GM19023 (cell line): ENCODE measurements at regions not wholly inside any gene's neighbourhood (a gene's known extent, or its start where the extent isn't known, plus 50 kb on each side); places are given as distances from the start of the nearest gene placed in this dataset.

ENCODE experiments used
- ATAC-seq: cut with Tn5 transposase; IDR thresholded peaks from one replicate; pipeline ENCODE4 v1.9.1; 2021; ENCODE audit warnings: mild to moderate bottlenecking, moderate library complexity; ENCODE audit not compliant: unreplicated experiment

DNA sequence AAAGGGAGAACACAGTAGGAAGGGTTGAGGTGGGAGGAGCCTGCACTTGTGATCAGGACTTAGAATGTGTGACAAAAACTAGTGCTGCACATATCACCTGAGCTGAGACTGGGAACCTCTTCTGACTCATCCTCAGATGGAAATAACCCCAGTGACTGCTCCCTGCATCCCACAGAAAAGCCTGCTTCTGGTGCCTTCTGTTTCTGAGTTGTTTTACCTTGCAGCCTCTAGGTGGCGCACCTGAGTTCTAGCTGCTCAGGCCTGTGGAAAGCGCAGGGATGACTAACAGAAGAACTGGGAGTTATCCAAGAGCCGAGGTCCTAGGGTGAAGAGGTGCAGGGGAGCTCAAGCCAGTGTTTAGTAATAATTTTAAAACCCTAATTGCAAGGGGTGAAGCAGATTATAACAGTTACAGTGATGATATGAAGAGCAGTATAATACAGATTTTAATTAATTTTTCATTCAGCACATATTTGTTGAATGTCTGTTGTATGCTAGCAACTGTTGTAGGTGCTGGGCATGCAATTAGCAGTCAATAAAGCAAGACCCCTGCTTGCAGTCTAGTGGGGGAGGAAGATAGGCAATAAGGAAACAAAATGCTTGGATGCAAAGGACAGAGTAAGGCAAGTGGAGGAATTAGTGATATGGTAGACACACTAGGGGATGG lies 302.5 kb downstream of the DHX35 start:
- no peak for ATAC-seq

DNA sequence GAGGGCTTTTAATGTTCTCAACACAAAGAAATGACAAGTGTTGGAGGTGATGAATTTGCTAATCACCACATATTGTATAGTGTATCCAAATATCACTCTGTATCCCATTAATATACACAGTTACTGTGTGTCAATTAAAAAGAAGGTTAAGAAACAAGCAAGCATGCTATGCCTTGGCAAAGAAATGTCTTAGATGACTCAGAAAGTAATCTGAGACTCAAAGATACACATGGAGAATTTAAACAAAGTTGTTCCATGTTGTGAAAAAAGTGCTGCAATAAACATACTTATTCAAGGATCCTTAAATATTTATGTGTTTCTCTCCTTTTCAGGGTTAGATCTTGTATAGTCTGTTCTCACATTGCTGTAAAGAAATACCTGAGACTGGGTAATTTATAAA lies 300.9 kb downstream of the DHX35 start:
- ATAC-seq, result no peak

DNA sequence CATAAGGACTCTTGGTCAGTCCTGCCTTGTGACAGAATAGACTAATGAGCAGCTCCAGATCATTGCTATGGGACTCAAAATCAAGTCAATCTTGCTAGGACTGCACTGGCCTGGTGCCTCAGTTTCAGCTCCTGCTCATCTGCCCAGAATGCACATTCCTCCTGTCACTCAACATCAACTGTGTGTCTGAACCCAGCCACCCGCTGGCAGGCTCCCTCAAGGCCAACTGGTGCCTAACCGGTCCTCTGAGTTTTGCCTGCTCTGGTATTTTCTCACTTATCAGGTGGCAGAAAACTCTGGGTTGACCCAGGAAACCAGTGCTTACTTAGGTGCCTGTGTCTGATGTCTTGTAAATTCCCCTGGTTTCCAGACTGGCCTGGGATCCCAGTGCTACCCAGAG lies 297.7 kb downstream of the DHX35 start:
- ATAC-seq, result no peak

DNA sequence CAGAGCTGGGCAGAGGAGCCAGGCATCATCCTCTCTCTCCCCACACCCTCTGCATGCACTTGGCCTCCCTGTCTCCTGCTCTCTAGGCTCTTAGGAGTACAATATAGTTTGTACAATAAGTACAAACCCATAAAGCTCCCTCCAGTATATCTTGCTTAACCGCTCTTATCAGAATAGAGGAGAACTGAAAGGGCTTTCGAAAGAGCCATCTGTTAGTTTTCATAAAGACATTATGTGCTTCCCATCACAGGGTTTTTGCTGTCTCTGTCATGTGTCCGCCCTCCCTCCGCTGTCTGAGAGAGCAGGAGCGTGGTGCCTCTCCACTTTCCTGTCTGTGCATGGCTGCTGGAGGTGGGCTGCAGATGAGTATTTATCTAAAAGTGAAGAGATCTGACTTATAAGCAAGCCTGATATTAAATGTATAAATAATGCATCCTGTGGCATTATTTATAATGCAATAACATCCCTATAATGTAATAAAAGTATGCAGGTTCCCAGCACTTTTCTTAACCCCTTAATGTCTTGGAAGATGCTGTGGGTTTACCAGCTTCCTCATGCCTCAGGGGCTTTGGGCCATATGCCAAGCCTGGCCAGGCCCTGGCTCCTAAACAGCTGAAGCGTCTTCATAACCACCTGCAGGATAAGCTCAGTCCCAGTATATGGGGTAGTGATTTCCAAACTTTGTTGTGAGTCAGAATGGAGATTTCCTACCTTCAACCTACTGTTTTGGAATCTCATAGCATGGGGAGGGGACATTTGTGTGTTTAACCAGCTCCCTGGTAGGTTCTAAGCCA lies 297.1 kb downstream of the DHX35 start:
- no peak for ATAC-seq

DNA sequence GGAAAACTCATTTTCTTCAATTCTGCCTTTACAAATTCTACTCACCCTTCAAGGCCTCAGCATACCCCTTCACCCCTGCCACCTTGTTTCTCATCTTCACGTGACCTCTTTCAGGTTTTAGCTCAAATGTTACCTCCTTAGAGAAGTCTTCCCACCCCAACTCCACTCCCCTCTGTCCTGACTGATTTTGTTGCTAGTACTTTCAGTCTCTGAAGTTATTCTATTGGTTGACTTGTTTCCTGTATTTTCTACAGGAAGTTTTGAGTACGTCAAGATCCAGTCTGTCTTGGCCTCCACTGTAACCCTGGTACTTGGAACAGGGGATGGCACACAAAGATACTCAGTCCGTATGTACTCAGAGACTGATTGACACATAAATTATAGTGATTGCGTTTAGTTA lies 296.1 kb downstream of the DHX35 start:
- ATAC-seq, result no peak

DNA sequence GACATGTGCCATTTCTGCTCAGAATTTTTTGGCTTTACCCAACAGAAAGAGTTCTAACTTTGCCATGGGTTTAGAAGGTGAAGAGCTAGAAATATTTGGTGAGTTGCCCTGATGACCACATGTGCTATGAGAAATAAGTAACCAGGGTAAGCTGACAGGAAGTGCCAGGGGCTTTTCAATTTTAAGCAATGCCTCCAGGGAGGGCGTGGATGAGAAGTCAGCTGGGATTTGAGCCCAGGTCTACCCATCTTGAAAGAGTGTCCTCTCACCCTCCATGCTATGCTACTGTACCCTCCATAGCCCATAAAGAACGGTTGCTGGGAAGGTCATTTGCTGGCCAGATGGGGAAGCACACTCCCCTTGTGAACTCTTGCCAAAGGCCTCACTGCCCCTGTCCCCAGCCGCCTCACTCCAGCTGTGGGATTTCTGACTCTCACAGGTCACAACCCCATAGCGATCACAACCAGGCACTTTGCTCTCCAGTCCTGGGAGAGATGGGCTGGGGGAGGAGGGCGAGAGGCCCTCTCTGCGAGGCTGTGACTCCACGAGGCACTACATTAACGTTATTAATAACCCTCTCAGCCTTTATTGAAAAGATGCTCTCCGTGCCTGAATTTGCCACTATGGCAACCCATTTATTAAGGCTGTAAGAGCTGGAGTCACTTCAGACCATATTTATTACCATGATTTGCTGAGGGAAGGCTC lies 291.1 kb downstream of the DHX35 start:
- ATAC-seq, result no peak

DNA sequence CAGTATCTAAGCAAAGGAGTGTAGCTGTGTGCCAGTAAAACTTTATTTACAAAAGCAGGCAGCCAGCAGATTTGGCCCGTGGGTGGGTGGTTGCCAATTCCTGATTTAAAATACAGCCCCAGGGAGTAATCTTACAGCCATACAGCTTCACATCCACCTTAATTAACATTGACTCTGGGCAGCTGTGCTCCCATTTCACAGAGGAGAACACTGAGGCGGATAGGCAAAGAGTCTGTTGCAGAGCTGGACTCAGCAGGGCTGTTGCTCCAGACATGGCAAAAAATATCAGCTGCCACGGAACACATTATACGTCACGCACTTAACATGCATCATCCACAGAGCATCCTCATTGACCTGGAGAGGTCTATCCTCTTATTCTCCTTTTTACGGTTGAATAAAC lies 289.9 kb downstream of the DHX35 start:
- ATAC-seq, result no peak

DNA sequence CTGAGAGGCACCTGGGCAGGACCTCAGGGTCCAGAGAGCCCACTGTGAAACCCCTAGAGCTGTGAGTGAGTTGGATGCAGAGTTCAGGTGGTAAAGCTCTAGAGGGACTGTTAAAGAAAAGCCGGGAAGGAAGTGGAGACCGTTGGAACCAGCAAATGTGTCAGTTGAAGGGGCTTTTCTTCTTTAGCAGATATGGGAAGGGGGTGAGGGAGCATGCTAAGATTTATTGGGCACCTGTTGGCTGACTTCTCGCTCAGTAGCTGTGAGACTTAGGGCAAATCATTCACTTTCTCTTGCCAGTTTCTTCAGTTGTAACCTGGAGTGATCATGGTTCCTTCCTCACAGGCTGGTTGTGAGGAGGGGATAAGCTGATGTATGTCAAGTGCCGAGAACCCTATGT lies 287.7 kb downstream of the DHX35 start:
- ATAC-seq, result no peak

DNA sequence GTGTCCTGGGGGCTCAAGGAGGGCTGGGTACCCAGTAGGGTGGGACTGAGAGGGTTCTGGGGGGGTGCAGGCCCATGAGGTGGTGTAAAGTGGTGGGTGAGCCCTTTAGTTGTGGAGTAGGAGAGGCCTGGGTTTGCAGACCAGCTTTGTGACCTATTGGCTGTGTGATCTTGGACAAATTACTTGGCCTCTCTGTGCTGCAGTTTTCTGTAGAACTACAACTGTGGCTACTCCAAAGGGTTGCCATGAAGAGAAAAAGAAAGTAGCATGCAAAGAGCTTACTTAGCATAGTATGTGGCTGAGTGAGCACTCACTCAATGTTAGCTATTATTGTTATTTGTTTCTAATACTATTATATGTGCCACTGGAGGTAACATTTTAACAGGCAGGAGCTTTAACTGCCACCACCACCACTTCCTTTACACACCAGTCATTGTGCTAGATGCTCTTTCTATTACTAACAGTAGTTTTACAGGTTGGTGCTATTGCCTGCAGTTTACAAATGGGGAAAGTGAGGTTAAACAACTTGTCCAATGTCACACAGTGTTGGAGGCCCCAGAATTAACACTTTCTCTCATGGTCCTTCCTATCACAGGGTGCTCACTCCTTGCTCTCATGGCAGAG lies 286.8 kb downstream of the DHX35 start:
- ATAC-seq, result no peak

DNA sequence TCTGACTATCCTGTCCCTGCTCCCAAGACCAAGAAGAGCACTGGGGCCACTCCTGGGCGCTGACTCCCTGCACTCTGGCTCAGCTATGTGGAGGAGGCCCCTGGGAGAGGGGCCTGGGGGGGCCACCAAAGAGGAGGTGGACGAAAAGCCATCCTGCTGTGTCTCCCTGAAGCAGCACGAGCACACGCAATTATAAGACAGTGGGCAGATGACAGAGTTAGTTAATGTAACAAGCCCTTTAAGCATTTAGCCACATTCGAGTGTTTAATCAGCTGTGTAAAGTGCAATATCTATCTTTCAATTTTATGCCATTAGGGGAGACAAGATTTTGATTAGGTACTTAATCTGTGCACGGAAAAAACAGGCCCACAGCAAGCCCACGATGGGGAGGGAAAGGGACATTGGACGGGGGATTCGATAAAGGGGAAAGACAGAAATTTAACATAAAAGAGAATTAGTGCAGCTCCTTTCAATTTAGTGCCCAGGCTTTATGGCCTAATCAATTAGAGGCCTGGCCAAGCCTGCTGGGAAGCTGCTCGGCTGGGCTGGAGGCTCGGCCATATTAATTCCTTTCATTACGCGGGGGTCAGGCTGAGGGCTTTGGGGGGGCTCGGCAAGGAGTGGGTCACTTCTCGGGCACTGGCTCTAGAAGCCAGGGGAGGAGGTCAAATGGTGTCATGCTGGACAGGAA lies 286.2 kb downstream of the DHX35 start:
- ATAC-seq, result no peak

DNA sequence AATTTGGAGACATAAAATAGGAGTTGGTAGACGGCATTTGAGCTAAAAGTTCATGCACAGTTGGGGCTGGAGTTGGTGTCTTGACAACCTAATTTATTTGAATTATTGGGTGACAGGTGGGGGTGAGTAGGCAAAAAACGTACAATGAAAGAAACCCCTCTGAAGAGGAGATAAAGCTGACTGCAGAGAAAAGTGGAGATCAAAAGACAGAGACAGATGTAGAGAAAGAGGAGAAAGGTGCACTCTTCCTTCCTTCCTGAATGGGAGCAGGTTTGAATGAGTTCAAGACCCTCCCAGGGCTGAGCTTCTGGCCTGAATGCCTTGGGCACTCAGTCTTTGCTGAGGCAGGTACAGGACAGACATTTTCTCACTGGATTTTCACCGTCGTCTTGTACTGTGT lies 284.3 kb downstream of the DHX35 start:
- ATAC-seq, result no peak

DNA sequence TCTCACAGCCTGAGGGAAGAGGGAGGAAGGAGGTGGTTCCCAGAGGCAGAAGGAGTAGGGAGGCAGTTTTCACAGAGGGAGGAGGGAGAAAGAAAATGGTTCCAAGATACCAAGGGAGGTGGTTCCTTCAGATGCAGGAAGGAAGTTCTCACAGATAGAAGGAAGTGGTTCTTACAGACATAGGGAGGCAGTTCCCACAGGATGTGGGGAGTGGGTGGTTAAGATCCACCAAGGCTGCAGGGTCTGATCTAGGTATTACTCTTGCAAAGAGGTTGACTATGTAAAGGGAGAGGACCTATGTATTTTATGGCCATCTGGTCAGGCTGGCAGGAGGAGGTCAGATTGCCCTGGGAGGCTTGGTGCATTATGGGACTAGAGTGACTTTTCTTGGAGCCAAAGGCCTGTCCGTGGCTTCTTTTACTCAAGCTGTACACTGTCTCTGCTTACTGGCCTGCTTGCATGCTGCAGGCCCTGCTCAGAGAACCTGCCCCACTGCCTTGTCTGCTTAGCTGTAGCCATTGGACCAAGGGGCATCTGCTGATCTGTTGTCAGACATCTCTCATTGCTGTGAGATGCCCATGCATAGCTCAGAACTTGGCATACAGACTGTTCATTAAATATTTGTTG lies 283.7 kb downstream of the DHX35 start:
- no peak for ATAC-seq

DNA sequence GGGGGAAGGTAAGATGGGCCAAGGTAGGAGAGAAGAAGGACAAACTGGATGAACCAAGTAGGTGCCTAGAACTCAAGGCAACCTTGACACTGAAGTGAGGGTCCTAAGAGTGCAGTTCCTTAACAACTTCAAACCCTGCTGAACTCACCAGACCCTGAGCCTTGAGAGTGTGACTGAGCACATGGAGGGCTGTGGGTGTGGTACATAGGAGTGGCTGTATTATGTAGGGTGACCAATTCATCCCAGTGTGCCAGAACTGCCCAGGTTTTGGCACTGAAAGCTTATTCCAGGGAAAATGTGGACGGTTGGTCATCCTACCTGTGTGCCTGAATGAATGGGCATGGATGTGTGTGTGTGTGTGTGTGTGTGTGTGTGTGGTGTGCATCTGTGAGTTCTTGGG lies 281.8 kb downstream of the DHX35 start:
- no peak for ATAC-seq

DNA sequence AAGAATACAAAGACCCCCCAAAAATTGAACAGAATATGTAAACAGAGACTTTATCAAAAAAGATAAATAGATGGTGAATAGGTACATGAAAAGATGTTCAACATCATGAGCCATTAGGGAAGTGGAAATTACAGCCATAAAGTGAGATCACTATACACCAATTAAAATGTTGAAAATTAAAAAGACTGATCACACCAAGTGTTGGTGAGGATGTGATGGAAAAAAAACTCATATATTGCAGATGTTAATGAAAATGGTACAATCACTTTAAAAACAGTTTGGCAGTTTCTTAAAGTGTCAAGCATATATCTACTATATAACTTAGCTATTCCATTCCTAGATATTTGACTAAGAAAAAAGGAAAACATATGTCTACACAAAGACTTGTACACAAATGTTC lies 280.5 kb downstream of the DHX35 start:
- no peak for ATAC-seq

DNA sequence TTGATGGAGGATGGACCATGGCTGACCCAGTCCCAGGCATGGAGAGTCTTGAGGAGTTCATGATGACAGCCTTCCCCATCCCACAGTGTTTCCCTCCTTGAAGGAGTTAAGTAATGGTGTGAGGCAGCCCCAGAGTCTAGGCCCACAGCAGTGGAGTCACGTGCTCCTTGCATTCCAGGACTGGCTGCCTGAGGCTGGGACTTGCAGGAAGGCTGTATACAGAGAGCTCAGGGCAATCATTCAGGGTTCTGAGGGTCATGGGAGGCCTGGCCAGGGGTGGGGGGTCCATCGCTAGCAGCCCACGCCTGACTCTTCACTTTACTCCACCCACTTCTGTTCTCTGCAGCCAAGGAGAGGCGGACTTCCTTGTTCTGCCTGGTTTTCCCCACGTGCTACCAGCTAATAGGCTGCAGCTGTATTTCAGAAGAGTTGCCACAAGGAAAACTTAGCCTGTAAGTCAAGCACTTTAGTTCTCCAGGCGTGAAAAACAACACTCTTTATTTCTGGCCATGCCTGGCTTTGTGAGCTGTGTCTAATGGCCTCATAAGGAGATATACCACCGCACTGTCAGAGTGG lies 272.5 kb downstream of the DHX35 start:
- no peak for ATAC-seq

DNA sequence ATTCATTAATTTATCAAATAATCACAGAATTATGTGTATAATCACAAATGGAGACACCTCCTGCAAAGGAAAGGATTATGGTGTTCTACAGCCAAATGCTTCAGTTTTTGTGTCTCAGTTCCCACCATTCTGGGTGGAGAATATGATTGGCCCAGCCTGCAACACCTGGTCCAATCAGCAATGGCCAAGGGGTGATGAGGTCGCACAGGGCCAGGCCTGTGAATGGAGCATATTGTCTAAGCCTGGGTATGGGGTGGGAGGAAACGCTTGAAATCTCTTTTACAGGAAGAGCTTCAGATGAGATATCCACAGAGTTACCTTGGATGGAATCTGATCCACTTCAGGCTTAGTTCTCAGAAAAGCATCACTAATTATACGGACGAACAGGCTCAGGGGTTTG lies 271.6 kb downstream of the DHX35 start:
- no peak for ATAC-seq

DNA sequence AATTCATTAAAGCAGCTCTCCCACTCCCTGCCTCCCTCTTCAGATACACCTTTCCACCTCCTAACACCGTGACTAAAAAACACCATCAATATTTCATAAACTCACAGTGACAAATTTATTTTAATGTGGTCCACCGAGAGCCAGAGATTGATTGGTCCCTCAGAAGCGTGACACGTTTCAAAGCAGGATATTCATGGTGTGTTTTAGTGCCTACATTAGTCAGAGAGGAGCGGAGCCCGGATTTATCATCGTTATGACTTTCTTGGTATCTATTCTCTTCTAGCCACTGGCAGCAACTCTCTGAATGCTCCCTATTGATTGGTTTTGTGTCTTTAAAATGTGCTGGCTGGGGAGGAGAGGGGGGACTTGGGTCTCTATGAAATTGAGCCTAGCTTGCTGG lies 265.3 kb downstream of the DHX35 start:
- ATAC-seq, result no peak

DNA sequence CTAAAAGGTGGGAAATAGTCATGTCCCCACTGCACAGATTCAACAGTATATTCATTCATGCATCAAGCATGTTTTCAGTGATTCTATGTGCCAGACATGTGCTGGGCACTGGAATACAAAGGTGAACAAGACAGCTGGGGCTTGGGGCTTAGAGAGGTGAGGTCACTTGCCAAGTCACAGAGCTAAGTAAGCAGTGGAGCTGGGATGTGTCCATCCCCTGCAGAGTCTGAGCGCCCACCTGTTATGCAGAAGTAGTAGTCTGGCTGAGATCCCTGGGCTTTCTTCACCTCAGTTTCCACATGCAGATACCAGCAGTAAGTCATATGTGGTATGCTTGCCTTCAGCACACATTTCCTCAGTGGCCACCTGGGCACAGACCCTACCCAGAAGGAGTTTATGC lies 263.8 kb downstream of the DHX35 start:
- no peak for ATAC-seq

DNA sequence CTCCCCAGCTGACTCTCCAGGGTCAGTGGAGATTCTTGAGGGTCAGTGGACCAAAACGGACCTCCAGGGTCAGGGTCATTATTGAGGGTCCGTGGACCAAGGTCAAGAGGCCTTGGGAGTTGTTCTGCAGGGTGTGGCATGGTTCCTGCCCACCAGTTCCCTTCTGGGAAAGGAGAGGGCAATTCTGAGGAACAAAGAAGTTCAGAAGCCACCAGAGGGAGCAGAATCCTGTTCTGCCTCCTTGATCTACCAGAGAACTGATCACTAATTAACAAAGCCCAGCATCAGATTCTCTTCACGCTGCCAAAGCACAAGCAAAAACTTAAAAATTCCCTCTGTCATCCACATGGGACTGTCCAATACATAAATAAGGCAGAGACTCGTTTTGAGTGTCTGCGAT lies 263.4 kb downstream of the DHX35 start:
- no peak for ATAC-seq

DNA sequence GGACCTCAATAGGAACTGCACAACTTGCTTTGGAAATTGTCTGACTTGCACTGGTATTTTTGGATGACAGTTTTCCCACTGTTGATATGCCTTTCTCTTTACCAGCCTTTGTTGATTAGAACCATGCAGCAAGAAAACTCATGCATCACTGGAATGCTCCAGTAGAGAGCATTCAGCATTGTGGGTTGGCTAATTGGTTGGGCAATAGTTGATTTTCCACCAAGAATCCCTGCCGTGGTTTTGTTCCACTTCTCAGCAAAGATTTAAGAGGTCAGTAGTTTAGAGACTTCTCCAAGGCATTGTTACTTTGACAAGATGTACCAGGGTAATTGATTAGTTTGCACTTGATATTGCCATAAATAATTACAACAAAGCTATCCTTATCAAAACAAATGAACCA lies 260.0 kb downstream of the DHX35 start:
- no peak for ATAC-seq
